Astrocyte (in vitro differentiated cells and primary cell): ENCODE measurements at regions not wholly inside any gene's neighbourhood (a gene's known extent, or its start where the extent isn't known, plus 50 kb on each side); places are given as distances from the start of the nearest gene placed in this dataset.

Experiments
- DNase-seq: peaks from one replicate; pipeline ENCODE4 v3.0.0-alpha.2; 2010; ENCODE audit warnings: low read depth
- FAIRE-seq: peaks from 2 replicates; lab custom pipeline; 2011; peaks lifted over from hg19 to GRCh38; lab: Jason Lieb, UNC
- H2AFZ ChIP-seq: 2 replicates; pipeline ENCODE4 v1.6.0; 2012; ENCODE audit warnings: low read depth, low read length, inconsistent platforms
- H3K27ac ChIP-seq: 2 replicates; pipeline ENCODE4 v1.5.1; 2011; ENCODE audit warnings: low read depth, low read length, inconsistent platforms
- H3K27me3 ChIP-seq: 2 replicates; pipeline ENCODE4 v1.6.0; 2011; ENCODE audit warnings: low read length, inconsistent platforms; ENCODE audit not compliant: insufficient read depth
- H3K36me3 ChIP-seq: 2 replicates; pipeline ENCODE4 v1.5.1; 2011; ENCODE audit warnings: low read length, inconsistent platforms; ENCODE audit not compliant: insufficient read depth
- H3K4me1 ChIP-seq: 2 replicates; pipeline ENCODE4 v1.5.1; 2011; ENCODE audit warnings: low read length, inconsistent platforms; ENCODE audit not compliant: insufficient read depth
- H3K4me2 ChIP-seq: 2 replicates; pipeline ENCODE4 v1.6.0; 2012; ENCODE audit warnings: low read length, inconsistent platforms
- H3K4me3 ChIP-seq: 2 replicates; pipeline ENCODE4 v1.5.1; 2011; ENCODE audit warnings: low read depth, mild to moderate bottlenecking, low read length, inconsistent platforms; ENCODE audit not compliant: insufficient read depth
- H3K79me2 ChIP-seq: 2 replicates; pipeline ENCODE4 v1.6.0; 2012; ENCODE audit warnings: mild to moderate bottlenecking, low read length, inconsistent platforms; ENCODE audit not compliant: insufficient read depth
- H3K9ac ChIP-seq: 2 replicates; pipeline ENCODE4 v1.6.0; 2012; ENCODE audit warnings: mild to moderate bottlenecking, low read length, inconsistent platforms
- H3K9me3 ChIP-seq: 2 replicates; pipeline ENCODE4 v1.5.1; 2012; ENCODE audit warnings: low read depth, mild to moderate bottlenecking, low read length, inconsistent platforms; ENCODE audit not compliant: insufficient read depth
- H4K20me1 ChIP-seq: 2 replicates; pipeline ENCODE4 v1.6.0; 2012; ENCODE audit warnings: low read length, inconsistent platforms; ENCODE audit not compliant: insufficient read depth
- H3K27ac Mint-ChIP-seq: one replicate; pipeline ENCODE4 v1.8.0; 2021; ENCODE audit warnings: mild to moderate bottlenecking, mixed read lengths; ENCODE audit not compliant: unreplicated experiment
- H3K27me3 Mint-ChIP-seq: one replicate; pipeline ENCODE4 v1.8.0; 2021; ENCODE audit warnings: low read depth, mixed read lengths; ENCODE audit not compliant: unreplicated experiment
- H3K36me3 Mint-ChIP-seq: one replicate; pipeline ENCODE4 v1.8.0; 2021; ENCODE audit warnings: low read depth, mixed read lengths; ENCODE audit not compliant: unreplicated experiment
- H3K4me1 Mint-ChIP-seq: one replicate; pipeline ENCODE4 v1.8.0; 2021; ENCODE audit warnings: low read depth, mixed read lengths; ENCODE audit not compliant: unreplicated experiment
- H3K4me3 Mint-ChIP-seq: one replicate; pipeline ENCODE4 v1.8.0; 2021; ENCODE audit warnings: mild to moderate bottlenecking, moderate library complexity, mixed read lengths; ENCODE audit not compliant: unreplicated experiment
- H3K9me3 Mint-ChIP-seq: one replicate; pipeline ENCODE4 v1.8.0; 2021; ENCODE audit warnings: mild to moderate bottlenecking, mixed read lengths; ENCODE audit not compliant: unreplicated experiment
- EZH2 ChIP-seq: IDR thresholded peaks from 2 replicates; pipeline ENCODE4 v1.6.1; 2012; ENCODE audit warnings: mild to moderate bottlenecking, low read length, inconsistent platforms; ENCODE audit not compliant: insufficient read depth
- TF ChIP-seq, protein P1 (sequence below): IDR thresholded peaks from 2 replicates; pipeline ENCODE4 v1.5.1; 2011; ENCODE audit warnings: low read depth, mild to moderate bottlenecking, inconsistent platforms, low read length, moderate library complexity; ENCODE audit not compliant: insufficient read depth

DNA sequence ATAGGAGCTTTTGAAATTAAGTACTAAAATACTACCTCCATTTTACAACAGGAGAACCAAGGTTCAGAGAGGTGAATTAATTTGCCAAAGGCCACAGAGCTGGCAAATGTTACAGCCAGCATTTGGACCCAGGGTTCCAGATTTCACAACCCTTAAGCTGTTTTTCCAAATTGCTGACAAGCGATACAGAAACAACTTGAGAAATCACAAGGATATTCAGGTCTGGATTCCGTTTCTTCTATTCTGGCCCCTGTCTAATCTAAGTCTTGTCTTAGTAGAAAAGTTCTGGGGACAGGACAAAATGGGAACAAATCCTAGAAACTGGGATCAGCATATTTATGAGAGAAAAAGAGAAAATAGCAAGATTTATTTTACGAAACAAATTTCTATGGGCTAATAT is 103.1 kb upstream of the PRLR start:
- H3K9me3 ChIP-seq = no peaks in the 10 kb centered on the region
- no peak for TF ChIP-seq EZH2
- TF ChIP-seq, protein P1, sequence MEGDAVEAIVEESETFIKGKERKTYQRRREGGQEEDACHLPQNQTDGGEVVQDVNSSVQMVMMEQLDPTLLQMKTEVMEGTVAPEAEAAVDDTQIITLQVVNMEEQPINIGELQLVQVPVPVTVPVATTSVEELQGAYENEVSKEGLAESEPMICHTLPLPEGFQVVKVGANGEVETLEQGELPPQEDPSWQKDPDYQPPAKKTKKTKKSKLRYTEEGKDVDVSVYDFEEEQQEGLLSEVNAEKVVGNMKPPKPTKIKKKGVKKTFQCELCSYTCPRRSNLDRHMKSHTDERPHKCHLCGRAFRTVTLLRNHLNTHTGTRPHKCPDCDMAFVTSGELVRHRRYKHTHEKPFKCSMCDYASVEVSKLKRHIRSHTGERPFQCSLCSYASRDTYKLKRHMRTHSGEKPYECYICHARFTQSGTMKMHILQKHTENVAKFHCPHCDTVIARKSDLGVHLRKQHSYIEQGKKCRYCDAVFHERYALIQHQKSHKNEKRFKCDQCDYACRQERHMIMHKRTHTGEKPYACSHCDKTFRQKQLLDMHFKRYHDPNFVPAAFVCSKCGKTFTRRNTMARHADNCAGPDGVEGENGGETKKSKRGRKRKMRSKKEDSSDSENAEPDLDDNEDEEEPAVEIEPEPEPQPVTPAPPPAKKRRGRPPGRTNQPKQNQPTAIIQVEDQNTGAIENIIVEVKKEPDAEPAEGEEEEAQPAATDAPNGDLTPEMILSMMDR = no peak
- FAIRE-seq (no peak), DNase-seq (no peak)
- H3K9ac ChIP-seq = no peak overlapping the region
- Mint-ChIP-seq H3K4me3 (no peak overlapping the region), H3K36me3 (no peaks in the 10 kb centered on the region), H3K9me3 (peaks cover 3% of the 10 kb centered on the region), H3K27ac (no peak overlapping the region), H3K27me3 (no peaks in the 10 kb centered on the region), H3K4me1 (peaks cover 4% of the 10 kb centered on the region)
- no peaks in the 10 kb centered on the region for H3K79me2 ChIP-seq
- no peak overlapping the region for H3K4me2 ChIP-seq
- H3K27ac ChIP-seq = no peak overlapping the region
- H3K27me3 ChIP-seq = no peaks in the 10 kb centered on the region
- no peaks in the 10 kb centered on the region for H4K20me1 ChIP-seq
- no peak overlapping the region for H2AFZ ChIP-seq
- H3K4me3 ChIP-seq = no peak overlapping the region
- no peaks in the 10 kb centered on the region for H3K4me1 ChIP-seq
- no peaks in the 10 kb centered on the region for H3K36me3 ChIP-seq

DNA sequence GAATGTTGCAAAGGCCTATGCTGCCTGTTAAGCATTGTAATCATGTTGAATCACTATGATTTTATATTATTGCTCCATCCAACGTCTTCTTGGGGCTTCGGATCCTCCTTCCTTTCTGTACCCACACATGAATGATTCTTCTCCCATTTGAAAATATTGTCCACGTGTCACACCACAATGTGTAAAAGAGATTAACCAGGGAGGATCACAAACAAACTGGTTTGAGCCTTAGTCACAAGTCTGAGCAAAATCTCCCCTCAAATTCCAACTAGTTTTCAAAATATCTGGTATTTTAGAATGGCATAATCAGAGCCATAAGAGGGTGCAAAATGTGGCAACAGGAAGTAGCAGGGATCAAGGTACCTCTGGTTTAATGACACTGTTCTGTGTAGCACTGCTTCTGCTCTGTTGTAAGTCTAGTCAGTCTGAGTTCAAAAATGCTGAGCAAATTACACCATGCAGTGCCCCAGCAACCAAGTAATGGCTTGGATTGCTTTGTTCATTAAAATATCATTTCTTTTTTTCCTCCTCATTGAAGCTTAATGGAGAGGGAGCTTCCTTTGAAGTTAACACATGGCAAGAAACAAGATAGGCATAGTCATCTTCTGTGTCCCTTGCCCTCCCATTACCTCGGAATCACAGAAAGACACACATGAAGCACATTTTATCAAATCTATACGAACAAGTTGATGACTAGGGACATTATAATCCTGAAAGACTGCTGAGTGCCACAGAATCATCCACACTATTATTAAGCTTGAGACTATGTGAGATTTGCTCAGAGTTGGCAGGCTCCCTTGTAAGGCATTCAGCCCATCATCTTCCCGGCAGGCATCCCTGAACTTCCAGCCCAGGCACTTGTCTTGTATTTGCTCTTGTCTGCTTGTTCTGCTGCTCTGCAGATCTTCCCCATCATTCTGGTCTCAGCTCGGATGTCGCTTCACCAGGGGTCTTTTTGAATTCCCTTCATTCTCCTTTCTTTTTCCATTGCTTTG is 102.0 kb upstream of the PRLR start:
- H3K4me3 Mint-ChIP-seq = no peak overlapping the region
- Histone ChIP-seq H4K20me1 (no peaks in the 10 kb centered on the region), H3K4me2 (no peak overlapping the region), H3K9ac (no peak overlapping the region), H3K36me3 (no peaks in the 10 kb centered on the region), H3K9me3 (no peaks in the 10 kb centered on the region), H2AFZ (no peak overlapping the region), H3K27me3 (no peaks in the 10 kb centered on the region), H3K4me3 (no peak overlapping the region), H3K27ac (no peak overlapping the region), H3K79me2 (no peaks in the 10 kb centered on the region), H3K4me1 (no peaks in the 10 kb centered on the region)
- H3K27me3 Mint-ChIP-seq = no peaks in the 10 kb centered on the region
- DNase-seq (no peak), FAIRE-seq (no peak)
- H3K9me3 Mint-ChIP-seq = peaks cover 7% of the 10 kb centered on the region
- no peak overlapping the region for H3K27ac Mint-ChIP-seq
- H3K4me1 Mint-ChIP-seq = peaks cover 4% of the 10 kb centered on the region
- TF ChIP-seq EZH2 = no peak
- TF ChIP-seq, protein P1 = no peak
- H3K36me3 Mint-ChIP-seq = no peaks in the 10 kb centered on the region

DNA sequence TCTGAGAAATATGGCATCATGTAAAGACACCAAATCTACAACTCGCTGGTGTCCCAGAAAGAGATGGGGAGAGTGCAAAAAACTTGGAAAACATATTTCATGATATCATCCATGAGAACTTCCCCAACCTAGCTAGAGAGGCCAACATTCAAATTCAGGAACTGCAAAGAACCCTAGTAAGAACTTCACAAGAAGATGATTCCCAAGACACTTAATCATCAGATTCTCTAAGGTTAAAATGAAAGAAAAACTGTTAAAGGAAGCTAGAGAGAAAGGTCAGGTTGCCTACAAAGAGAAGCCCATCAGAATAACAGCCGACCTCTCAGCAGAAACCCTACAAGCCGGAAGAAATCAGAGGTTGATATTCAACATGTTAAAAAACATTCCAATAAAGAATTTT is 95.5 kb upstream of the PRLR start:
- H3K9ac ChIP-seq = no peak overlapping the region
- H3K36me3 ChIP-seq = no peaks in the 10 kb centered on the region
- H4K20me1 ChIP-seq = no peaks in the 10 kb centered on the region
- H2AFZ ChIP-seq = no peak overlapping the region
- no peak for TF ChIP-seq EZH2
- TF ChIP-seq, protein P1 = no peak
- H3K4me2 ChIP-seq = no peak overlapping the region
- no peak overlapping the region for H3K27ac ChIP-seq
- Mint-ChIP-seq H3K4me3 (no peak overlapping the region), H3K27me3 (peaks cover 2% of the 10 kb centered on the region), H3K9me3 (peaks cover 7% of the 10 kb centered on the region), H3K4me1 (no peaks in the 10 kb centered on the region), H3K36me3 (no peaks in the 10 kb centered on the region), H3K27ac (no peak overlapping the region)
- DNase-seq (no peak), FAIRE-seq (no peak)
- no peaks in the 10 kb centered on the region for H3K79me2 ChIP-seq
- no peak overlapping the region for H3K4me3 ChIP-seq
- H3K9me3 ChIP-seq = no peaks in the 10 kb centered on the region
- no peaks in the 10 kb centered on the region for H3K4me1 ChIP-seq
- H3K27me3 ChIP-seq = no peaks in the 10 kb centered on the region
